ENCODE measurements at regions not wholly inside any gene's neighbourhood (a gene's known extent, or its start where the extent isn't known, plus 50 kb on each side); places are given as distances from the start of the nearest gene placed in this dataset.

DNA sequence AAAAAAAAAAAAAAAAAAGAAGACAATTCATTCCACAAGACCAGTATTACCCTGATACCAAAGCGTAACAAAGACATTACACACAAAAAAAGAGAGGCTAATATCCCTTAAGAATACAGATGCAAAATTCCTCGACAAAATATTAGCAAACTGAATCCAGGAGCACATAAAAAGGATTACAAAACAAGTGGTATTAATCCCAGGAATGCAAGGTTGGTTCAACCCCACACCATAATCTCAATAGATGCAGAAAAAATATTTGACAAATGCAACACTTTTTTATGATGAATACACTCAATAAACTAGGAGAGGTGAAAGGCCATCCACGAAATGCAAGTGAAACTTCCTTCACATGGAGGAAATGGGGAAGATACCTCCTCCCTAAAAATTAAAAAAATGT, 80.1 kb upstream of the TLR4 start:
- CTCF ChIA-PET (ENCODE audit: partially characterized antibody), result interaction anchor here (1.0 to 3.2 kb wide), 2 partner anchors 12 to 528 kb away, joined by 3 to 20 read pairs; no protein-coding TSS in a partner anchor
- WGBS, 2 experiments (ENCODE audit: extremely low coverage in 1 of 2, insufficient coverage in 1 of 2, insufficient read length in 1 of 2, insufficient replicate concordance in 2 of 2, low coverage in 1 of 2, low lambda C conversion rate in 2 of 2, missing lambda C conversion rate in 1 of 2), result 100% methylated on average over 2 of the region's 3 CpGs; no CpG with 5 or more reads in 1 of the 2 experiments

More for the DNA sequence above, 80.1 kb upstream of the TLR4 start:
- Histone ChIP-seq H3K23me2 (ENCODE audit: low read depth, low read length) (no peaks in the 10 kb centered on the region), H3K79me2 (ENCODE audit: control insufficient read depth in 1 of 2, insufficient read depth in 2 of 2, low read length in 2 of 2) (no peaks in the 10 kb centered on the region), H3K27me3 (replicated peaks in 1 of 4; ENCODE audit: control insufficient read depth in 3 of 4, extremely low read depth in 1 of 4, insufficient read depth in 3 of 4, low read length in 3 of 4) (no peaks in the 10 kb centered on the region), H3K4me2 (ENCODE audit: insufficient read depth in 1 of 2, low read depth in 2 of 2, low read length in 2 of 2) (no peak overlapping the region), H3K14ac (ENCODE audit: insufficient read length) (no peak overlapping the region), H2BK120ac (replicated peaks; ENCODE audit: low read depth, low read length) (no peak overlapping the region), H2AFZ (ENCODE audit: low read length) (no peak overlapping the region), H4K20me1 (replicated peaks in 1 of 2; ENCODE audit: control insufficient read depth in 1 of 2, insufficient read depth in 2 of 2, low read length in 2 of 2) (no peaks in the 10 kb centered on the region), H2BK20ac (ENCODE audit: low read length) (no peak overlapping the region), H3K4me3 (ENCODE audit: extremely low read depth in 1 of 4, insufficient read depth in 2 of 4, low read depth in 3 of 4, low read length in 4 of 4) (no peak overlapping the region), H4K8ac (ENCODE audit: extremely low read depth, insufficient read depth, low read length) (no peak overlapping the region), H3K9ac (replicated peaks in 1 of 4; ENCODE audit: extremely low read depth in 1 of 4, low read depth in 3 of 4, low read length in 3 of 4) (no peak overlapping the region), H3K27ac (ENCODE audit: low read depth, low read length) (no peak overlapping the region), H2AK5ac (ENCODE audit: low read depth, low read length) (no peak overlapping the region), H4K91ac (replicated peaks; ENCODE audit: insufficient read length, low read length) (no peak overlapping the region), H4K5ac (ENCODE audit: insufficient read length, low read depth, low read length) (no peak overlapping the region), H3K36me3 (ENCODE audit: control insufficient read depth in 2 of 4, insufficient read depth in 4 of 4, low read length in 3 of 4) (no peaks in the 10 kb centered on the region), H2BK5ac (ENCODE audit: low read depth, low read length) (no peak overlapping the region), H2BK15ac (ENCODE audit: low read length) (no peak overlapping the region), H3K23ac (ENCODE audit: insufficient read length) (no peak overlapping the region), H3K56ac (replicated peaks; ENCODE audit: insufficient read length, low read depth, low read length) (no peak overlapping the region), H3K4me1 (replicated peaks in 1 of 4; ENCODE audit: control insufficient read depth in 3 of 4, insufficient read depth in 4 of 4, low read length in 3 of 4) (no peaks in the 10 kb centered on the region), H3K79me1 (ENCODE audit: low read depth, low read length) (no peaks in the 10 kb centered on the region), H3K9me3 (ENCODE audit: insufficient read depth in 2 of 2, low read depth in 1 of 2, low read length in 1 of 2) (peaks cover 7 to 10% of the 10 kb centered on the region in 2 experiments; a peak in 3 of 4 replicates), H2BK12ac (ENCODE audit: low read depth, low read length) (no peak overlapping the region), H3K4ac (replicated peaks; ENCODE audit: insufficient read length, low read depth, low read length) (no peak overlapping the region), H3K18ac (ENCODE audit: extremely low read depth, low read length) (no peak overlapping the region)
- POLR2A ChIA-PET (ENCODE audit: partially characterized antibody), result no interaction called here
- DNase-seq (ENCODE audit: low read depth in 1 of 2, low spot score in 2 of 2) (no peak), FAIRE-seq (no peak)
- TF ChIP-seq TEAD4 (IDR thresholded peaks at IDR 0.05; ENCODE audit: low read depth, low read length), result no peak
- TF ChIP-seq BCL11A (IDR thresholded peaks at IDR 0.05; ENCODE audit: low read depth in 2 of 2, low read length in 2 of 2), result no peak
- TF ChIP-seq EP300 (IDR thresholded peaks at IDR 0.05; ENCODE audit: borderline replicate concordance in 1 of 2, low read depth in 2 of 2, low read length in 2 of 2), result no peak
- TF ChIP-seq, protein P1, sequence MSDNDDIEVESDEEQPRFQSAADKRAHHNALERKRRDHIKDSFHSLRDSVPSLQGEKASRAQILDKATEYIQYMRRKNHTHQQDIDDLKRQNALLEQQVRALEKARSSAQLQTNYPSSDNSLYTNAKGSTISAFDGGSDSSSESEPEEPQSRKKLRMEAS (IDR thresholded peaks at IDR 0.05), result no peak
- TF ChIP-seq NANOG (IDR thresholded peaks at IDR 0.05; ENCODE audit: insufficient read depth, low read depth, low read length, poor library complexity, severe bottlenecking), result no peak
- no peak for TF ChIP-seq TAF7 (optimal IDR thresholded peaks at IDR 0.05; ENCODE audit: borderline replicate concordance, low read depth, low read length)
